DND-41 (cell line): ENCODE measurements at regions not wholly inside any gene's neighbourhood (a gene's known extent, or its start where the extent isn't known, plus 50 kb on each side); places are given as distances from the start of the nearest gene placed in this dataset.

Experiments
- ATAC-seq: fragments of 200-7000 bp; cut with Tn5 transposase; 3 replicates; pipeline ENCODE4 v1.9.1; 2021; ENCODE audit warnings: low read depth; ENCODE audit not compliant: insufficient read depth
- DNase-seq: peaks from one replicate; pipeline ENCODE4 v3.0.0-alpha.2; 2020
- H2AFZ ChIP-seq: 2 replicates; pipeline ENCODE4 v1.6.0; 2012; ENCODE audit warnings: low read depth, low read length
- H3K27ac ChIP-seq: 2 replicates; pipeline ENCODE4 v1.5.1; 2012; ENCODE audit warnings: low read length, inconsistent platforms
- H3K27me3 ChIP-seq: fragments of 200-600 bp; sonication (generic); 2 replicates; pipeline ENCODE4 v1.6.0; 2012; ENCODE audit warnings: low read length, mild to moderate bottlenecking, inconsistent platforms; ENCODE audit not compliant: insufficient read depth, poor library complexity
- H3K36me3 ChIP-seq: 2 replicates; pipeline ENCODE4 v1.5.1; 2012; ENCODE audit warnings: low read length, inconsistent platforms; ENCODE audit not compliant: insufficient read depth
- H3K4me1 ChIP-seq: 2 replicates; pipeline ENCODE4 v1.5.1; 2012; ENCODE audit warnings: mild to moderate bottlenecking, low read length; ENCODE audit not compliant: insufficient read depth
- H3K4me2 ChIP-seq: 2 replicates; pipeline ENCODE4 v1.6.0; 2012; ENCODE audit warnings: mild to moderate bottlenecking, moderate library complexity, low read length, inconsistent platforms; ENCODE audit not compliant: insufficient read depth
- H3K4me3 ChIP-seq, 2 experiments: fragments of 200-600 bp in 1 of 2; shearing (Covaris generic) in 1 of 2; 2 replicates each; pipeline ENCODE4 v1.5.1; 2012 to 2016; ENCODE audit warnings: inconsistent platforms in 2 of 2, low read length in 2 of 2, mild to moderate bottlenecking in 2 of 2, low read depth in 1 of 2, moderate library complexity in 1 of 2
- H3K79me2 ChIP-seq: 2 replicates; pipeline ENCODE4 v1.6.0; 2012; ENCODE audit warnings: low read length, inconsistent platforms; ENCODE audit not compliant: insufficient read depth
- H3K9ac ChIP-seq: 2 replicates; pipeline ENCODE4 v1.6.0; 2012; ENCODE audit warnings: low read depth, mild to moderate bottlenecking, inconsistent platforms, low read length, moderate library complexity
- H3K9me3 ChIP-seq: 2 replicates; pipeline ENCODE4 v1.5.1; 2012; ENCODE audit warnings: low read length, moderate library complexity, mild to moderate bottlenecking, inconsistent platforms; ENCODE audit not compliant: insufficient read depth, severe bottlenecking
- H4K20me1 ChIP-seq: 2 replicates; pipeline ENCODE4 v1.6.0; 2012; ENCODE audit warnings: low read length; ENCODE audit not compliant: insufficient read depth
- EZH2 ChIP-seq: IDR thresholded peaks from 3 replicates; pipeline ENCODE4 v1.6.1; 2012; ENCODE audit warnings: borderline replicate concordance, low read depth, mild to moderate bottlenecking, moderate library complexity, low read length, inconsistent platforms; ENCODE audit not compliant: severe bottlenecking
- TF ChIP-seq, protein P1 (sequence below): IDR thresholded peaks from 2 replicates; pipeline ENCODE4 v1.5.1; 2012; ENCODE audit warnings: borderline replicate concordance, low read length, moderate library complexity, mild to moderate bottlenecking; ENCODE audit not compliant: poor library complexity, severe bottlenecking; ENCODE audit errors: extremely low read depth

DNA sequence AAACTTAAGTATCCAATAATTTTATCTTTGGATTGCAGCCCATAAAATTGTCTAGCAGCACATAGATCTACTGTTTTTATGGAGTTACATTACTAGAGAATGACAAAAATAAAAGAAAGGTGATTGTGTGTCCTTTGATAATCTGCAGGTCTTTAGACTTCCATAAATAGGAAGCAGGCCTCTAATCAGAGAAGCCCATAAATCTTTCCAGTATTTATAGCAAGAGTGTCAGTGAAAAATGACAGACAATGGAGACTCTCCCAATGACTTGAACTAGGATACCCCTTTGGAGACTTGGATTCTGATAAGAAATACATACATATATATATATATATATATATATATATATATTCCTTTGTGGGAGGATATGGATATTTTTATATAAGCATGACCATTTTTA lies 351.2 kb downstream of the PCDH17 start:
- Histone ChIP-seq H4K20me1 (no peaks in the 10 kb centered on the region), H3K79me2 (no peaks in the 10 kb centered on the region), H3K27ac (no peak overlapping the region), H3K36me3 (no peaks in the 10 kb centered on the region), H3K27me3 (no peaks in the 10 kb centered on the region), H3K9me3 (no peaks in the 10 kb centered on the region), H3K4me1 (no peaks in the 10 kb centered on the region), H3K9ac (no peak overlapping the region), H2AFZ (no peak overlapping the region), H3K4me3 (no peak overlapping the region), H3K4me2 (no peak overlapping the region)
- DNase-seq = no peak
- ATAC-seq = no peak
- TF ChIP-seq EZH2 = no peak
- TF ChIP-seq, protein P1, sequence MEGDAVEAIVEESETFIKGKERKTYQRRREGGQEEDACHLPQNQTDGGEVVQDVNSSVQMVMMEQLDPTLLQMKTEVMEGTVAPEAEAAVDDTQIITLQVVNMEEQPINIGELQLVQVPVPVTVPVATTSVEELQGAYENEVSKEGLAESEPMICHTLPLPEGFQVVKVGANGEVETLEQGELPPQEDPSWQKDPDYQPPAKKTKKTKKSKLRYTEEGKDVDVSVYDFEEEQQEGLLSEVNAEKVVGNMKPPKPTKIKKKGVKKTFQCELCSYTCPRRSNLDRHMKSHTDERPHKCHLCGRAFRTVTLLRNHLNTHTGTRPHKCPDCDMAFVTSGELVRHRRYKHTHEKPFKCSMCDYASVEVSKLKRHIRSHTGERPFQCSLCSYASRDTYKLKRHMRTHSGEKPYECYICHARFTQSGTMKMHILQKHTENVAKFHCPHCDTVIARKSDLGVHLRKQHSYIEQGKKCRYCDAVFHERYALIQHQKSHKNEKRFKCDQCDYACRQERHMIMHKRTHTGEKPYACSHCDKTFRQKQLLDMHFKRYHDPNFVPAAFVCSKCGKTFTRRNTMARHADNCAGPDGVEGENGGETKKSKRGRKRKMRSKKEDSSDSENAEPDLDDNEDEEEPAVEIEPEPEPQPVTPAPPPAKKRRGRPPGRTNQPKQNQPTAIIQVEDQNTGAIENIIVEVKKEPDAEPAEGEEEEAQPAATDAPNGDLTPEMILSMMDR = no peak

DNA sequence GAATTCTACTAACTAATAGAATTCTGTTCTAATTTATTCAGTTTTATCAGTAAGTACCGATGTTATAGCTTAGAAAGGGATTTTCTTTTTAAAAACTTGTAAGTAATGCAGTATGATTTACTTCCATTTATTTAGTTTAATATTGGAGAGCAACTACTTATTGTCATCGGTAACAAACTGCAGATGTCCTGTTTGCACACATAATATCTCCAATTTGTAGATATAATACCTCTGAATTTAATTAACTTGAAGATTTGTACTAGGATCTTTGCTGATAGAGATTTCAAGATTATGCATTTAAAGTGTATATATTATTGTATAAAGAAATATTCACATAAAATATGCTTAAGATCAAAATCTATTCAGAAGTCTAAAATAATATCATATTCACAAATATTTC lies 356.7 kb downstream of the PCDH17 start:
- no peaks in the 10 kb centered on the region for H3K79me2 ChIP-seq

DNA sequence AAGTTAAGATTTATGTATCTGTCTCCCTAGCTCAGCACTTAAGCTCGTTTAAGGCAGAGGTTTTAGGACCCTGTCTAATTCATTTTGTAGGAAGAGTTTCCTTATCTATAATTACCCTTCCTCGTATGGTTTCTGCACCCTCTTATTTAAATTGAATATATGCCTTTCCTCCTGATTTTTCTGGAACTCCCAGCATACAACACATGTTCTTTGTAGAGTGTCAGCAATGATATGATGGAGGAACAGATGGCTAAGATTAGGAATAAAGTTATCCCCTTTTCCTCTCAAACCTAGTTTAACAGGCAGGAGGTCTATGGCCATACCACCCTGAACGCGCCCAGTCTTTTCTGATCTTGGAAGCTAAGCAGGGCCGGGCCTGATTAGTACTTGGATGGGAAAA lies 359.5 kb downstream of the PCDH17 start:
- Histone ChIP-seq H3K9ac (no peak overlapping the region), H3K4me3 (no peak overlapping the region), H3K79me2 (no peaks in the 10 kb centered on the region), H3K9me3 (no peaks in the 10 kb centered on the region), H3K27ac (no peak overlapping the region), H4K20me1 (no peaks in the 10 kb centered on the region), H3K4me2 (no peak overlapping the region), H3K36me3 (no peaks in the 10 kb centered on the region), H3K4me1 (no peaks in the 10 kb centered on the region), H3K27me3 (no peaks in the 10 kb centered on the region), H2AFZ (no peak overlapping the region)
- DNase-seq (no peak), ATAC-seq (no peak)
- no peak for TF ChIP-seq EZH2
- TF ChIP-seq, protein P1 = no peak

More for the DNA sequence above, 356.7 kb downstream of the PCDH17 start:
- Histone ChIP-seq H2AFZ (no peak overlapping the region), H3K4me1 (no peaks in the 10 kb centered on the region), H3K27me3 (no peaks in the 10 kb centered on the region), H3K27ac (no peak overlapping the region), H4K20me1 (no peaks in the 10 kb centered on the region), H3K9me3 (no peaks in the 10 kb centered on the region), H3K4me2 (no peak overlapping the region), H3K36me3 (no peaks in the 10 kb centered on the region), H3K4me3 (no peak overlapping the region), H3K9ac (no peak overlapping the region)
- TF ChIP-seq EZH2 = no peak
- TF ChIP-seq, protein P1 = no peak
- DNase-seq (no peak), ATAC-seq (no peak)

DNA sequence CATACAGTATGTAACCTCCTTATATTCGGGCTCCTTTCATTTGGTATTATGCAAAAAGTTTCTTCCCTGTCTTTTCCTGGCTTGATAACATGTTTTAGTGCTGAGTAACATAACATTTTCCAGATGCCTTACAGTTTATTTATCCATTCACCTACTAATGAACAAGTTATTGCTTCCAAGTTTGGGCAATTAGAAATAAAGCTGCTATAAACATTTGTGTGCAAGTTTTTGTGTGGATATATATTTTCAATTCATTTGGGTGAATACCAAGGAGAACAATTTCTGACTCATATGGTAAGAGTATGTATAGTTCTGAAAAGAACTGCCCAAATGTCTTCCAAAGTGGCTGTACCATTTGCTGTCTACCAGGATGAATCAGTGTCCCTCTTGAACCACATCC lies 360.9 kb downstream of the PCDH17 start:
- Histone ChIP-seq H3K36me3 (no peaks in the 10 kb centered on the region), H3K9ac (no peak overlapping the region), H3K4me2 (no peak overlapping the region), H3K9me3 (no peaks in the 10 kb centered on the region), H3K4me3 (no peak overlapping the region), H3K79me2 (no peaks in the 10 kb centered on the region), H3K27me3 (no peaks in the 10 kb centered on the region), H3K4me1 (no peaks in the 10 kb centered on the region), H4K20me1 (no peaks in the 10 kb centered on the region), H2AFZ (no peak overlapping the region), H3K27ac (no peak overlapping the region)
- no peak for ATAC-seq
- TF ChIP-seq EZH2 = no peak
- TF ChIP-seq, protein P1 = no peak
- no peak for DNase-seq
